Heart left ventricle (tissue), 13 donors: ENCODE measurements at regions not wholly inside any gene's neighbourhood (a gene's known extent, or its start where the extent isn't known, plus 50 kb on each side); places are given as distances from the start of the nearest gene placed in this dataset.

Source experiments
- POLR2A ChIP-seq, 2 donors: fragments of 450-650 bp; IDR thresholded peaks; one replicate each; pipeline ENCODE4 v1.6.1; 2017; ENCODE audit warnings: antibody characterized with exemption in 2 of 2, mild to moderate bottlenecking in 2 of 2, moderate library complexity in 2 of 2
- TF ChIP-seq, protein P1 (sequence below), 12 donors: fragments of 200-600 bp; sonication (generic) in 4 of 12; IDR thresholded peaks; one replicate each; pipeline versions ENCODE4 v1.5.0 to v1.8.0; 2018 to 2022; ENCODE audit warnings: antibody characterized with exemption in 12 of 12, mild to moderate bottlenecking in 5 of 12
- donor health status: ischemic (EF 13 %, LVEDD 7.1; RV severe dilation, severe dysfunction).
- donor health status: DM: no; HTN: yes; CAD: no.
- donor health status: DM: no; HTN: no; CAD: no.
- donor health status: ischemic (EF 25% LVEDD 6.9; RV normal size, moderate dysfunction).
- donor health status: ischemic (EF 25% LVEDD 5.7; RV mildly dilated, moderate dysfunction).
- donor health status: ischemic (EF 35%, LVEDD 5.7; RV mildly dilated, moderate dysfunction).
- donor health status: nonischemic (EF 11% LVEDD 7.7; RV severe dilation, severe dysfunction).
- donor health status: DM: yes; HTN: yes; CAD: no.
- donor health status: PGD.
- donor health status: ischemic (EF 29% LVEDD 5.4; RV normal size, mild dysfunction).
- donor health status: nonischemic (EF 23%, LVEDD 6.1; RV moderate dilation, normal function).

DNA sequence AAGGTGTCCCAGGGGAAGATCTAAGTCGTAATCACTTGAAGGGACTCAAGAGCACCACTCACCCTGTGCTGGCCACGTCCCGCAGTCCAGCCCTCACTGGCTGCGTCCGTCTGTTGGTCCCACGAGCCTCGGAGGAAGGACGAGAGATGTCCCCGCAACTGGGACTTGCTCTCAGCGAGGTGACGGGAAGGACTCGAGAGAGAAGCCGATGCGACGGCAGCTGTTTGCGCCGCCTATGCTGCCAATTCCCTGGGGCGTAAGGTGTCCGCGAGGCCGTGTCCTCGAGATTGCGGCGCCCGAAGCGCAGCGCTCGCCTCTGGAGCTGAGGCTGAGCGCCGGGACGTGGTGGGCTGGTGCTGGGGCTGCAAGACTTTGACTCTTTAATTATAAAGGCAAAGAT lies 100.6 kb upstream of the SEMA3E start:
- TF ChIP-seq, protein P1, sequence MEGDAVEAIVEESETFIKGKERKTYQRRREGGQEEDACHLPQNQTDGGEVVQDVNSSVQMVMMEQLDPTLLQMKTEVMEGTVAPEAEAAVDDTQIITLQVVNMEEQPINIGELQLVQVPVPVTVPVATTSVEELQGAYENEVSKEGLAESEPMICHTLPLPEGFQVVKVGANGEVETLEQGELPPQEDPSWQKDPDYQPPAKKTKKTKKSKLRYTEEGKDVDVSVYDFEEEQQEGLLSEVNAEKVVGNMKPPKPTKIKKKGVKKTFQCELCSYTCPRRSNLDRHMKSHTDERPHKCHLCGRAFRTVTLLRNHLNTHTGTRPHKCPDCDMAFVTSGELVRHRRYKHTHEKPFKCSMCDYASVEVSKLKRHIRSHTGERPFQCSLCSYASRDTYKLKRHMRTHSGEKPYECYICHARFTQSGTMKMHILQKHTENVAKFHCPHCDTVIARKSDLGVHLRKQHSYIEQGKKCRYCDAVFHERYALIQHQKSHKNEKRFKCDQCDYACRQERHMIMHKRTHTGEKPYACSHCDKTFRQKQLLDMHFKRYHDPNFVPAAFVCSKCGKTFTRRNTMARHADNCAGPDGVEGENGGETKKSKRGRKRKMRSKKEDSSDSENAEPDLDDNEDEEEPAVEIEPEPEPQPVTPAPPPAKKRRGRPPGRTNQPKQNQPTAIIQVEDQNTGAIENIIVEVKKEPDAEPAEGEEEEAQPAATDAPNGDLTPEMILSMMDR (IDR thresholded peaks at IDR 0.05), result no peak
- TF ChIP-seq POLR2A (IDR thresholded peaks at IDR 0.05), result no peak
